CD4-positive, alpha-beta T cell (primary cell): ENCODE measurements at regions not wholly inside any gene's neighbourhood (a gene's known extent, or its start where the extent isn't known, plus 50 kb on each side); places are given as distances from the start of the nearest gene placed in this dataset.

Experiments
- ATAC-seq: fragments of 200-7000 bp; cut with Tn5 transposase; one replicate; pipeline ENCODE4 v1.10.0; 2022; ENCODE audit warnings: mild to moderate bottlenecking; ENCODE audit not compliant: poor library complexity
- CTCF ChIA-PET: fragments of 350-600 bp; sonication (Branson Sonifier 250); formaldehyde crosslinking; loops from one replicate; lab custom pipeline; 2021; ENCODE audit warnings: antibody characterized with exemption, inconsistent platforms; lab: Charles Lee
- POLR2A ChIA-PET: fragments of 350-600 bp; sonication (Branson Sonifier 250); formaldehyde crosslinking; loops from one replicate; lab custom pipeline; 2021; ENCODE audit warnings: antibody characterized with exemption, inconsistent platforms; lab: Charles Lee
- DNase-seq, 14 experiments: peaks; one replicate each; pipeline ENCODE4 v3.0.0-alpha.2; 2013 to 2020; ENCODE audit warnings: mixed read lengths in 2 of 14
- H3K27ac ChIP-seq, 2 donors: one replicate each; pipeline versions ENCODE4 v1.5.1 to v1.7.0; 2013; ENCODE audit warnings: low read length in 2 of 2, low read depth in 1 of 2, mild to moderate bottlenecking in 1 of 2
- H3K27me3 ChIP-seq, 2 experiments: 1 replicate in 1 of 2; 2 replicates in 1 of 2; pipeline versions ENCODE4 v1.6.1 to v1.7.0; 2013; ENCODE audit warnings: low read length in 2 of 2, control low read depth in 1 of 2, mild to moderate bottlenecking in 1 of 2, moderate library complexity in 1 of 2; ENCODE audit not compliant: insufficient read depth in 2 of 2, control insufficient read depth in 1 of 2
- H3K36me3 ChIP-seq: one replicate; pipeline ENCODE4 v1.6.1; 2013; ENCODE audit warnings: low read length, control low read depth; ENCODE audit not compliant: insufficient read depth
- H3K4me1 ChIP-seq: one replicate; pipeline ENCODE4 v1.6.1; 2013; ENCODE audit warnings: low read length, control low read depth; ENCODE audit not compliant: insufficient read depth
- H3K4me3 ChIP-seq: one replicate; pipeline ENCODE4 v1.5.1; 2013; ENCODE audit warnings: mild to moderate bottlenecking, low read length, moderate library complexity
- H3K9me3 ChIP-seq, 2 experiments: 1 replicate in 1 of 2; 2 replicates in 1 of 2; pipeline versions ENCODE4 v1.6.1 to v1.7.0; 2013; ENCODE audit warnings: low read length in 2 of 2, mild to moderate bottlenecking in 2 of 2, control low read depth in 1 of 2, moderate library complexity in 1 of 2; ENCODE audit not compliant: control insufficient read depth in 1 of 2, insufficient read depth in 1 of 2
- H3K27ac Mint-ChIP-seq: one replicate; pipeline ENCODE4 v1.8.0; 2020; ENCODE audit warnings: mixed read lengths
- H3K27me3 Mint-ChIP-seq: one replicate; pipeline ENCODE4 v1.8.0; 2021; ENCODE audit warnings: mixed read lengths
- H3K36me3 Mint-ChIP-seq: one replicate; pipeline ENCODE4 v1.8.0; 2021; ENCODE audit warnings: low read depth, mixed read lengths
- H3K4me1 Mint-ChIP-seq: one replicate; pipeline ENCODE4 v1.8.0; 2021; ENCODE audit warnings: low read depth, mixed read lengths
- H3K4me3 Mint-ChIP-seq: one replicate; pipeline ENCODE4 v1.8.0; 2020; ENCODE audit warnings: mild to moderate bottlenecking, mixed read lengths
- H3K9me3 Mint-ChIP-seq: one replicate; pipeline ENCODE4 v1.8.0; 2020; ENCODE audit warnings: mixed read lengths
- intact Hi-C, 2 experiments: fragments of 100-400 bp; cut with DNase I in 1 of 2; cut with micrococcal nuclease in 1 of 2; formaldehyde crosslinking; loops; one replicate each; pipeline versions ENCODE4 v1.15.1 to v1.9.0; 2023 to 2025; cut with DNase I, micrococcal nuclease
- TF ChIP-seq, protein P1 (sequence below): fragments of 200-600 bp; IDR thresholded peaks from one replicate; pipeline ENCODE4 v1.8.0; 2022; ENCODE audit warnings: antibody characterized with exemption, mild to moderate bottlenecking

DNA sequence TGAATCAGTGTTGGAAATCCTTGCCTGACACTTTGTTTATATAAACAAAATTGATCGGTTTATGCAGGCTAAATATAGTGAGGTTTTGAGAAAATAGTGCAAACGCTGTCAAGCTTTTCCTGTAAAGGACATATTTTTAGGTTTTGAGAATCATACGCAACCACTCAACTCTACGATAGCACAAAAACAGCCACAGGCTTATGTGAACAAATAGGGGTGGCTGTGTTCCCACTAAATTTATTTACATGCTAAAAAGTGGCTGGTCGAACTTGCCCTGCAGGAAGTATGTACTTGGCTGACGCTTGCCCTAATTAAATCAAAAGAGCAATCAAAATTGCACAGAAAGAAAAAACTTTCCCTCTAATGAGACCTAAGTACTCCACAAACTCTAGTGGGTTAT is 234.7 kb upstream of the CACNA2D1 start:
- Mint-ChIP-seq H3K4me3 (no peak overlapping the region), H3K27me3 (no peaks in the 10 kb centered on the region), H3K36me3 (no peaks in the 10 kb centered on the region), H3K9me3 (peaks cover 4% of the 10 kb centered on the region), H3K4me1 (peaks cover 11% of the 10 kb centered on the region), H3K27ac (peak overlapping the region; percentile 64)
- H3K4me1 ChIP-seq: peaks cover 4% of the 10 kb centered on the region
- H3K27ac ChIP-seq: peak overlapping the region in 1 of 2 donors; percentile 53
- no peak overlapping the region for H3K4me3 ChIP-seq
- ATAC-seq (no peak), DNase-seq (peak in 1 of 14 experiments; percentile 15)
- CTCF ChIA-PET: no interaction called here
- H3K27me3 ChIP-seq: no peaks in the 10 kb centered on the region
- intact Hi-C loops: no loop called here
- no peaks in the 10 kb centered on the region for H3K9me3 ChIP-seq
- H3K36me3 ChIP-seq: no peaks in the 10 kb centered on the region
- TF ChIP-seq, protein P1, sequence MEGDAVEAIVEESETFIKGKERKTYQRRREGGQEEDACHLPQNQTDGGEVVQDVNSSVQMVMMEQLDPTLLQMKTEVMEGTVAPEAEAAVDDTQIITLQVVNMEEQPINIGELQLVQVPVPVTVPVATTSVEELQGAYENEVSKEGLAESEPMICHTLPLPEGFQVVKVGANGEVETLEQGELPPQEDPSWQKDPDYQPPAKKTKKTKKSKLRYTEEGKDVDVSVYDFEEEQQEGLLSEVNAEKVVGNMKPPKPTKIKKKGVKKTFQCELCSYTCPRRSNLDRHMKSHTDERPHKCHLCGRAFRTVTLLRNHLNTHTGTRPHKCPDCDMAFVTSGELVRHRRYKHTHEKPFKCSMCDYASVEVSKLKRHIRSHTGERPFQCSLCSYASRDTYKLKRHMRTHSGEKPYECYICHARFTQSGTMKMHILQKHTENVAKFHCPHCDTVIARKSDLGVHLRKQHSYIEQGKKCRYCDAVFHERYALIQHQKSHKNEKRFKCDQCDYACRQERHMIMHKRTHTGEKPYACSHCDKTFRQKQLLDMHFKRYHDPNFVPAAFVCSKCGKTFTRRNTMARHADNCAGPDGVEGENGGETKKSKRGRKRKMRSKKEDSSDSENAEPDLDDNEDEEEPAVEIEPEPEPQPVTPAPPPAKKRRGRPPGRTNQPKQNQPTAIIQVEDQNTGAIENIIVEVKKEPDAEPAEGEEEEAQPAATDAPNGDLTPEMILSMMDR: no peak
- POLR2A ChIA-PET: interaction anchor here (0.6 kb wide), 1 partner anchor 118 kb away, joined by 3 read pairs; no protein-coding TSS in a partner anchor

- ChIA-PET CTCF (interaction anchor here (1.1 kb wide), 1 partner anchor 8 kb away, joined by 3 read pairs; no protein-coding TSS in a partner anchor), POLR2A (no interaction called here)
- Mint-ChIP-seq H3K4me1 (peaks cover 11% of the 10 kb centered on the region), H3K27ac (peak overlapping the region; percentile 64), H3K36me3 (no peaks in the 10 kb centered on the region), H3K4me3 (peak overlapping the region; percentile 5), H3K27me3 (no peaks in the 10 kb centered on the region), H3K9me3 (peaks cover 4% of the 10 kb centered on the region)
- peak; percentile 96 for ATAC-seq
- no peaks in the 10 kb centered on the region for H3K27me3 ChIP-seq
- intact Hi-C loops: no loop called here
- no peaks in the 10 kb centered on the region for H3K9me3 ChIP-seq
- TF ChIP-seq, protein P1: no peak
- no peak overlapping the region for H3K4me3 ChIP-seq
- no peaks in the 10 kb centered on the region for H3K36me3 ChIP-seq
- H3K4me1 ChIP-seq: peaks cover 4% of the 10 kb centered on the region
- peak overlapping the region in 1 of 2 donors; percentile 32 for H3K27ac ChIP-seq
- DNase-seq: peak in 12 of 14 experiments; percentile 3 to 73 (median 28)
These were observed 233.9 kb upstream of the CACNA2D1 start for GRCh38 chr7:82677493-82677892.

DNA sequence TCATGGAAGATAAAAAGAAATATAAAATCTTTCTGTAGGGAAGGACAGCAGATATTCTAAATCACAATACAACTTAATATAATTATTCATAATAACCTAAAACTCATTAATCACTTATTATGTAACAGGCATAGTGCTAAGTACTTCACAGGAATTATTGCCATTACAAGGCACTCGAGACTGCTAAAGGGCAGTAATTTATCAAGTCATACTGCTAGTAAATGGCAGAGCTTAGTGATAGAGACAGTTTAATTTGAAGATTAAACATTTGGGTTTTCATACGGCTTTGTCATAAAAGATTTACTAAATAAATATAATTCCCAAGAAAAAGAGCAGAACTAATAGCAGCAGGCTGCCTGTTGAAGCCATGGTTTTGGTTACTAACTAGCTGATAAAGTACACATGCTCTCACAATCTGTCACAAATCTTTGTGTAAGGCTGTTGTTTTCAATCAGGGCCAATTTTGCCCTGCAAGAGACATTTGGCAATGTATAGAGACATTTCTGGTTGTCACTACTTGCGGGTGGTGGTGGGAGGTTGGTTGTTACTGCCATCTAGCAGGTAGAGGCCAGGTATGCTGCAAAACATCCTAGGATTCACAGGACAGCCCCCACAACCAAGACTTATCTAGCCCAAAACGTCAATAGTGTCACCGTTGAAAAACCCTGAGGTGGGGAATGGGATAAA is 233.3 kb upstream of the CACNA2D1 start:
- no peaks in the 10 kb centered on the region for H3K9me3 ChIP-seq
- no peaks in the 10 kb centered on the region for H3K27me3 ChIP-seq
- peak overlapping the region in 1 of 2 donors; percentile 32 for H3K27ac ChIP-seq
- CTCF ChIA-PET: interaction anchor here (1.1 kb wide), 1 partner anchor 9 kb away, joined by 3 read pairs; no protein-coding TSS in a partner anchor
- intact Hi-C loops: no loop called here
- DNase-seq (no peak), ATAC-seq (peak; percentile 17)
- POLR2A ChIA-PET: interaction anchor here (0.7 kb wide), 1 partner anchor 17 kb away, joined by 3 read pairs; no protein-coding TSS in a partner anchor
- H3K36me3 ChIP-seq: no peaks in the 10 kb centered on the region
- Mint-ChIP-seq H3K4me3 (no peak overlapping the region), H3K36me3 (no peaks in the 10 kb centered on the region), H3K4me1 (peaks cover 11% of the 10 kb centered on the region), H3K27me3 (no peaks in the 10 kb centered on the region), H3K9me3 (peaks cover 4% of the 10 kb centered on the region), H3K27ac (peak overlapping the region; percentile 64)
- H3K4me1 ChIP-seq: peaks cover 4% of the 10 kb centered on the region
- H3K4me3 ChIP-seq: no peak overlapping the region
- TF ChIP-seq, protein P1: no peak
